ENCODE measurements at regions not wholly inside any gene's neighbourhood (a gene's known extent, or its start where the extent isn't known, plus 50 kb on each side); places are given as distances from the start of the nearest gene placed in this dataset.

DNA sequence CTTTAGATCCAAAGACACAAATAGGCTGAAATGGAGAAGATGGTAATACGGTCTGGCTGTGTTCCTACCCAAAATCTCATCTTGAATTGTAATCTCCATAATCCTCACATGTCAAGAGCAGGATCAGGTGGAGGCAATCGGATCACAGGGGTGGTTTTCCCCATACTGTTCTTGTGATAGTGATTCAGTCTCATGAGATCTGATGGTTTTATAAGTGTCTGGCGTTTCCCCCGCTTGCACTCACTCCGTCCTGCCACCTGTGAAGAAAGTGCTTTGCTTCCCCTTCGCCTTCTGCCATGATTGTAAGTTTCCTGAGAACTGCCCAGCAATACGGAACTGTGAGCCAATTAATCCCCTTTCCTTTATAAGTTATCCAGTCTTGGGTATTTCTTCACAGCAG is 1795.5 kb upstream of the FLRT2 start:
- TF ChIP-seq, protein P1, sequence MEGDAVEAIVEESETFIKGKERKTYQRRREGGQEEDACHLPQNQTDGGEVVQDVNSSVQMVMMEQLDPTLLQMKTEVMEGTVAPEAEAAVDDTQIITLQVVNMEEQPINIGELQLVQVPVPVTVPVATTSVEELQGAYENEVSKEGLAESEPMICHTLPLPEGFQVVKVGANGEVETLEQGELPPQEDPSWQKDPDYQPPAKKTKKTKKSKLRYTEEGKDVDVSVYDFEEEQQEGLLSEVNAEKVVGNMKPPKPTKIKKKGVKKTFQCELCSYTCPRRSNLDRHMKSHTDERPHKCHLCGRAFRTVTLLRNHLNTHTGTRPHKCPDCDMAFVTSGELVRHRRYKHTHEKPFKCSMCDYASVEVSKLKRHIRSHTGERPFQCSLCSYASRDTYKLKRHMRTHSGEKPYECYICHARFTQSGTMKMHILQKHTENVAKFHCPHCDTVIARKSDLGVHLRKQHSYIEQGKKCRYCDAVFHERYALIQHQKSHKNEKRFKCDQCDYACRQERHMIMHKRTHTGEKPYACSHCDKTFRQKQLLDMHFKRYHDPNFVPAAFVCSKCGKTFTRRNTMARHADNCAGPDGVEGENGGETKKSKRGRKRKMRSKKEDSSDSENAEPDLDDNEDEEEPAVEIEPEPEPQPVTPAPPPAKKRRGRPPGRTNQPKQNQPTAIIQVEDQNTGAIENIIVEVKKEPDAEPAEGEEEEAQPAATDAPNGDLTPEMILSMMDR (IDR thresholded peaks at IDR 0.05; ENCODE audit: low read depth, low read length) = no peak
- TF ChIP-seq, protein P2, sequence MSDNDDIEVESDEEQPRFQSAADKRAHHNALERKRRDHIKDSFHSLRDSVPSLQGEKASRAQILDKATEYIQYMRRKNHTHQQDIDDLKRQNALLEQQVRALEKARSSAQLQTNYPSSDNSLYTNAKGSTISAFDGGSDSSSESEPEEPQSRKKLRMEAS (IDR thresholded peaks at IDR 0.05; ENCODE audit: low read depth, low read length) = no peak

Data from NB4 (cell line).